Dermis blood vessel endothelial cell (primary cell): ENCODE measurements at regions not wholly inside any gene's neighbourhood (a gene's known extent, or its start where the extent isn't known, plus 50 kb on each side); places are given as distances from the start of the nearest gene placed in this dataset.
"Not testable (repeated sequence)": the region's sequence is repeated elsewhere in the genome, so short reads cannot be mapped to it uniquely, and the experiment has no call there.

Experiments
- DNase-seq: peaks from one replicate; pipeline ENCODE4 v3.0.0; 2010

- DNase-seq: no peak
These were observed 103.3 kb upstream of the ARMC3 start for GRCh38 chr10:22824520-22824919.

GRCh38 chr10:22823109-22823508, 104.7 kb upstream of the ARMC3 start:
- DNase-seq: peak; percentile 78

GRCh38 chr10:22821921-22822320, 105.9 kb upstream of the ARMC3 start:
- DNase-seq: not testable (repeated sequence)

GRCh38 chr10:22821501-22821900, 106.4 kb upstream of the ARMC3 start:
- peak; percentile 70 for DNase-seq

GRCh38 chr10:22816298-22816653, 101.9 kb upstream of the PIP4K2A start:
- DNase-seq: peak; percentile 94

GRCh38 chr10:22810643-22811465, 96.5 kb upstream of the PIP4K2A start:
- no peak for DNase-seq

- no peak for DNase-seq
These were observed 92.9 kb upstream of the PIP4K2A start for GRCh38 chr10:22807238-22807637.

GRCh38 chr10:22805304-22805703, 90.9 kb upstream of the PIP4K2A start:
- DNase-seq: peak; percentile 36

GRCh38 chr10:22803261-22803885, 89.0 kb upstream of the PIP4K2A start:
- no peak for DNase-seq

GRCh38 chr10:22801785-22802184, 87.4 kb upstream of the PIP4K2A start:
- no peak for DNase-seq

- not testable (repeated sequence) for DNase-seq
These were observed 83.4 kb upstream of the PIP4K2A start for GRCh38 chr10:22797796-22798195.

- no peak for DNase-seq
These were observed 81.2 kb upstream of the PIP4K2A start for GRCh38 chr10:22795546-22795945.

- no peak for DNase-seq
These were observed 77.8 kb upstream of the PIP4K2A start for GRCh38 chr10:22792161-22792560.

GRCh38 chr10:22791665-22792064, 77.3 kb upstream of the PIP4K2A start:
- DNase-seq: no peak

- no peak for DNase-seq
These were observed 70.3 kb upstream of the PIP4K2A start for GRCh38 chr10:22784668-22785067.

- DNase-seq: no peak
These were observed 69.4 kb upstream of the PIP4K2A start for GRCh38 chr10:22783807-22784206.

GRCh38 chr10:22780474-22780885, 66.1 kb upstream of the PIP4K2A start:
- no peak for DNase-seq

- DNase-seq: no peak
These were observed 65.1 kb upstream of the PIP4K2A start for GRCh38 chr10:22779331-22780019.

- no peak for DNase-seq
These were observed 59.7 kb upstream of the PIP4K2A start for GRCh38 chr10:22774102-22774501.

GRCh38 chr10:22771631-22772030, 57.3 kb upstream of the PIP4K2A start:
- not testable (repeated sequence) for DNase-seq

- no peak for DNase-seq
These were observed 55.9 kb upstream of the PIP4K2A start for GRCh38 chr10:22770270-22770669.

- no peak for DNase-seq
These were observed 53.5 kb upstream of the PIP4K2A start for GRCh38 chr10:22767859-22768258.

GRCh38 chr10:22766693-22767092, 52.3 kb upstream of the PIP4K2A start:
- DNase-seq: no peak
